ENCODE measurements at regions not wholly inside any gene's neighbourhood (a gene's known extent, or its start where the extent isn't known, plus 50 kb on each side); places are given as distances from the start of the nearest gene placed in this dataset.

GRCh38 chr14:99326041-99326710 lies 54.2 kb upstream of the BCL11B start:
- peaks cover 30% of the 10 kb centered on the region for H3K27me3 Mint-ChIP-seq (ENCODE audit: low read depth, unreplicated experiment)
- no peak overlapping the region for H3K27ac ChIP-seq (ENCODE audit: low read depth, low read length)
- H3K9ac ChIP-seq (ENCODE audit: low read length), result no peak overlapping the region
- H3K9me3 ChIP-seq (ENCODE audit: insufficient read depth, low read depth, low read length), result no peaks in the 10 kb centered on the region
- H3K27me3 ChIP-seq (ENCODE audit: insufficient read depth, low read length), result no peaks in the 10 kb centered on the region
- no peaks in the 10 kb centered on the region for H3K36me3 ChIP-seq (ENCODE audit: insufficient read depth, low read length)
- H3K4me3 Mint-ChIP-seq (ENCODE audit: unreplicated experiment), result no peak overlapping the region
- H3K4me1 ChIP-seq (ENCODE audit: insufficient read depth, low read length), result no peaks in the 10 kb centered on the region
- H3K36me3 Mint-ChIP-seq (ENCODE audit: low read depth, unreplicated experiment), result peaks cover under 1% of the 10 kb centered on the region
- FAIRE-seq (no peak), DNase-seq (ENCODE audit: low read depth) (no peak)
- no peak overlapping the region for H3K4me3 ChIP-seq (ENCODE audit: insufficient read depth, low read depth, low read length)
- H3K79me2 ChIP-seq (ENCODE audit: insufficient read depth, low read length), result no peaks in the 10 kb centered on the region
- H3K9me3 Mint-ChIP-seq (ENCODE audit: unreplicated experiment), result peaks cover 2% of the 10 kb centered on the region
- H3K4me2 ChIP-seq (ENCODE audit: low read length), result no peak overlapping the region
- no peak overlapping the region for H3K27ac Mint-ChIP-seq (ENCODE audit: unreplicated experiment)
- no peaks in the 10 kb centered on the region for H4K20me1 ChIP-seq (ENCODE audit: insufficient read depth, low read length)
- no peak overlapping the region for H2AFZ ChIP-seq (ENCODE audit: low read depth, low read length)
- TF ChIP-seq, protein P1, sequence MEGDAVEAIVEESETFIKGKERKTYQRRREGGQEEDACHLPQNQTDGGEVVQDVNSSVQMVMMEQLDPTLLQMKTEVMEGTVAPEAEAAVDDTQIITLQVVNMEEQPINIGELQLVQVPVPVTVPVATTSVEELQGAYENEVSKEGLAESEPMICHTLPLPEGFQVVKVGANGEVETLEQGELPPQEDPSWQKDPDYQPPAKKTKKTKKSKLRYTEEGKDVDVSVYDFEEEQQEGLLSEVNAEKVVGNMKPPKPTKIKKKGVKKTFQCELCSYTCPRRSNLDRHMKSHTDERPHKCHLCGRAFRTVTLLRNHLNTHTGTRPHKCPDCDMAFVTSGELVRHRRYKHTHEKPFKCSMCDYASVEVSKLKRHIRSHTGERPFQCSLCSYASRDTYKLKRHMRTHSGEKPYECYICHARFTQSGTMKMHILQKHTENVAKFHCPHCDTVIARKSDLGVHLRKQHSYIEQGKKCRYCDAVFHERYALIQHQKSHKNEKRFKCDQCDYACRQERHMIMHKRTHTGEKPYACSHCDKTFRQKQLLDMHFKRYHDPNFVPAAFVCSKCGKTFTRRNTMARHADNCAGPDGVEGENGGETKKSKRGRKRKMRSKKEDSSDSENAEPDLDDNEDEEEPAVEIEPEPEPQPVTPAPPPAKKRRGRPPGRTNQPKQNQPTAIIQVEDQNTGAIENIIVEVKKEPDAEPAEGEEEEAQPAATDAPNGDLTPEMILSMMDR (IDR thresholded peaks at IDR 0.05; ENCODE audit: insufficient read depth, low read depth, low read length), result no peak
- TF ChIP-seq EZH2 (IDR thresholded peaks at IDR 0.05; ENCODE audit: insufficient read depth, low read length), result no peak
- H3K4me1 Mint-ChIP-seq (ENCODE audit: low read depth, unreplicated experiment), result peaks cover 3% of the 10 kb centered on the region

DNA sequence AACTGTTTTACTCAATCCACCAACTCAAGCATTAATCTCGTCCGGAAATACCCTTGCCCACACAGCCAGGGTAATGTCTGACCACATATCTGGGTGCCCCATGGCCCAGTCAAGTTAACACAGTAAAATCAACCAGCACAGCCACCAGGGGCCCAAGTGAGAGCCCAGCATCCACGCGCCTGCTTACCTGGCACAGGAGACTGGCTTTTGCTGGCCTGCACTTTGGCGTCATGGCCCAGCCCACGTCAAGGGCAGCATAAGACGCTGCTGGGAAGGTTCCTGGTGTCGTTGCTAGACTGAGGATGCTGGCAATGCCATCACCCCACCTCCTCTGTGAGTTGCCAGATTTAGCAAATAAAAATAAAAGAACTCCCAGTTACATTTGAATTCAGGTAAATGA lies 53.6 kb upstream of the BCL11B start:
- Histone ChIP-seq H3K9ac (ENCODE audit: low read length) (no peak overlapping the region), H3K4me2 (ENCODE audit: low read length) (no peak overlapping the region), H3K36me3 (ENCODE audit: insufficient read depth, low read length) (no peaks in the 10 kb centered on the region), H3K79me2 (ENCODE audit: insufficient read depth, low read length) (no peaks in the 10 kb centered on the region), H4K20me1 (ENCODE audit: insufficient read depth, low read length) (no peaks in the 10 kb centered on the region), H3K4me1 (ENCODE audit: insufficient read depth, low read length) (no peaks in the 10 kb centered on the region), H3K27me3 (ENCODE audit: insufficient read depth, low read length) (no peaks in the 10 kb centered on the region), H2AFZ (ENCODE audit: low read depth, low read length) (no peak overlapping the region), H3K4me3 (ENCODE audit: insufficient read depth, low read depth, low read length) (no peak overlapping the region), H3K27ac (ENCODE audit: low read depth, low read length) (no peak overlapping the region), H3K9me3 (ENCODE audit: insufficient read depth, low read depth, low read length) (no peaks in the 10 kb centered on the region)
- Mint-ChIP-seq H3K27me3 (ENCODE audit: low read depth, unreplicated experiment) (peaks cover 28% of the 10 kb centered on the region), H3K36me3 (ENCODE audit: low read depth, unreplicated experiment) (no peaks in the 10 kb centered on the region), H3K9me3 (ENCODE audit: unreplicated experiment) (peaks cover 2% of the 10 kb centered on the region), H3K4me3 (ENCODE audit: unreplicated experiment) (no peak overlapping the region), H3K27ac (ENCODE audit: unreplicated experiment) (no peak overlapping the region), H3K4me1 (ENCODE audit: low read depth, unreplicated experiment) (peaks cover 3% of the 10 kb centered on the region)
- TF ChIP-seq, protein P1 (IDR thresholded peaks at IDR 0.05; ENCODE audit: insufficient read depth, low read depth, low read length), result no peak
- TF ChIP-seq EZH2 (IDR thresholded peaks at IDR 0.05; ENCODE audit: insufficient read depth, low read length), result no peak
- FAIRE-seq (no peak), DNase-seq (ENCODE audit: low read depth) (no peak)

DNA sequence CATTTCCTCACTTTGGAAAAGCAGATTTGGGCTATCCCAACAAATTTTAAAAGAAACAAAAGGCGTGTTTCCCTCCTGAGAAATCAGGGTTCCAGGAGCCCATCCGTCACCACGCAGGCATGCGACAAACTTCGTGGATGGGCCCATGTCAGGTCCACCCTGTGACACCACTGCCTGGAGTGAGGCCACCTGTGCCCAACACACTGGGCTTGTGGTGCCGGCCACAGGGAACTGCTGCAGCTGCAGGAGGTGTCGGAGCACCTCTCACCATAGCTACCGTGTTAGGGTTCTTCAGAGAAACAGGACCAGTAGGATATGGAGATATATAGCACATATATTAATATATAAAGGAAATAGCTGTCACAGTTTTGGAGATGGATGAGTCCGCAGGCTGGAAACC lies 53.0 kb upstream of the BCL11B start:
- Histone ChIP-seq H3K9me3 (ENCODE audit: insufficient read depth, low read depth, low read length) (no peaks in the 10 kb centered on the region), H3K9ac (ENCODE audit: low read length) (no peak overlapping the region), H2AFZ (ENCODE audit: low read depth, low read length) (no peak overlapping the region), H3K4me1 (ENCODE audit: insufficient read depth, low read length) (no peaks in the 10 kb centered on the region), H4K20me1 (ENCODE audit: insufficient read depth, low read length) (no peaks in the 10 kb centered on the region), H3K27ac (ENCODE audit: low read depth, low read length) (no peak overlapping the region), H3K79me2 (ENCODE audit: insufficient read depth, low read length) (no peaks in the 10 kb centered on the region), H3K27me3 (ENCODE audit: insufficient read depth, low read length) (no peaks in the 10 kb centered on the region), H3K36me3 (ENCODE audit: insufficient read depth, low read length) (no peaks in the 10 kb centered on the region), H3K4me2 (ENCODE audit: low read length) (no peak overlapping the region), H3K4me3 (ENCODE audit: insufficient read depth, low read depth, low read length) (no peak overlapping the region)
- Mint-ChIP-seq H3K27me3 (ENCODE audit: low read depth, unreplicated experiment) (peaks cover 28% of the 10 kb centered on the region), H3K9me3 (ENCODE audit: unreplicated experiment) (peaks cover under 1% of the 10 kb centered on the region), H3K27ac (ENCODE audit: unreplicated experiment) (no peak overlapping the region), H3K36me3 (ENCODE audit: low read depth, unreplicated experiment) (no peaks in the 10 kb centered on the region), H3K4me3 (ENCODE audit: unreplicated experiment) (no peak overlapping the region), H3K4me1 (ENCODE audit: low read depth, unreplicated experiment) (peaks cover 3% of the 10 kb centered on the region)
- DNase-seq (ENCODE audit: low read depth) (no peak), FAIRE-seq (no peak)
- TF ChIP-seq, protein P1 (IDR thresholded peaks at IDR 0.05; ENCODE audit: insufficient read depth, low read depth, low read length), result no peak
- no peak for TF ChIP-seq EZH2 (IDR thresholded peaks at IDR 0.05; ENCODE audit: insufficient read depth, low read length)

Measured in astrocyte (in vitro differentiated cells and primary cell).